ENCODE measurements at regions not wholly inside any gene's neighbourhood (a gene's known extent, or its start where the extent isn't known, plus 50 kb on each side); places are given as distances from the start of the nearest gene placed in this dataset.

DNA sequence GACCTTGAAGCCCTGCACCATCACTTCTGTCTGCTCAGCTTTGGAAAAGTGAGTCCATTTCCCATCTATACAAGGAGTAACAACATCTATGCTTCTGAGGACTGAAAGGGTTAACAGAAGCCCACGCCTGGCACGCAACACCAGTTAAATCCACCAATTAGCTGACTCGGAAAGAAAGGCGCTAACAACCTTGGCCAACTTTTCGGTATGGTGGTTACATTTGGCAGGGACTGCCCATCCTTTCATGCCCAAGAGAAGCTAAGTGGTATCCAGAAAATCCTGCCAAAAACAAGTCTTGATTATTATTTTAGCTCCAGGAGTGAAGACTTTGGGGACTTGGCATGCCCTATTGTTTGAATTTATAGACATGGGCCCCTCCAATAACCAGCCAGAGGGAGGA lies 202.3 kb upstream of the RPL38 start:
- Histone ChIP-seq H3K4me2 (ENCODE audit: low read length) (no peak overlapping the region), H3K9ac (ENCODE audit: low read length) (no peak overlapping the region), H3K4me3 (ENCODE audit: low read length) (no peak overlapping the region), H3K36me3 (ENCODE audit: insufficient read depth, low read length) (no peaks in the 10 kb centered on the region), H3K27me3 (ENCODE audit: insufficient read depth, low read depth, low read length) (no peaks in the 10 kb centered on the region), H3K27ac (ENCODE audit: low read length) (no peak overlapping the region), H2AFZ (ENCODE audit: low read depth, low read length) (no peak overlapping the region), H3K9me2 (ENCODE audit: insufficient read depth, low read length) (no peaks in the 10 kb centered on the region), H3K9me3 (ENCODE audit: low read length) (no peaks in the 10 kb centered on the region), H3F3A (ENCODE audit: insufficient read depth, low read length, poor library complexity, severe bottlenecking) (no peaks in the 10 kb centered on the region), H3K79me2 (replicated peaks; ENCODE audit: insufficient read depth, low read length) (no peaks in the 10 kb centered on the region), H4K20me1 (ENCODE audit: insufficient read depth) (no peaks in the 10 kb centered on the region)
- TF ChIP-seq SMC3 (conservative IDR thresholded peaks at IDR 0.05; ENCODE audit: poor library complexity) (no peak), POLR2AphosphoS5 (IDR thresholded peaks at IDR 0.05) (no peak), RAD21 (conservative IDR thresholded peaks at IDR 0.05) (no peak), EZH2 (IDR thresholded peaks at IDR 0.05; ENCODE audit: borderline replicate concordance, insufficient read depth, low read length, poor library complexity, severe bottlenecking) (no peak), EP300 (conservative IDR thresholded peaks at IDR 0.05; ENCODE audit: poor library complexity, severe bottlenecking) (no peak), MXI1 (conservative IDR thresholded peaks at IDR 0.05; ENCODE audit: poor library complexity, severe bottlenecking) (no peak), TAF1 (IDR thresholded peaks at IDR 0.05; ENCODE audit: low read depth) (no peak)
- TF ChIP-seq, protein P1, sequence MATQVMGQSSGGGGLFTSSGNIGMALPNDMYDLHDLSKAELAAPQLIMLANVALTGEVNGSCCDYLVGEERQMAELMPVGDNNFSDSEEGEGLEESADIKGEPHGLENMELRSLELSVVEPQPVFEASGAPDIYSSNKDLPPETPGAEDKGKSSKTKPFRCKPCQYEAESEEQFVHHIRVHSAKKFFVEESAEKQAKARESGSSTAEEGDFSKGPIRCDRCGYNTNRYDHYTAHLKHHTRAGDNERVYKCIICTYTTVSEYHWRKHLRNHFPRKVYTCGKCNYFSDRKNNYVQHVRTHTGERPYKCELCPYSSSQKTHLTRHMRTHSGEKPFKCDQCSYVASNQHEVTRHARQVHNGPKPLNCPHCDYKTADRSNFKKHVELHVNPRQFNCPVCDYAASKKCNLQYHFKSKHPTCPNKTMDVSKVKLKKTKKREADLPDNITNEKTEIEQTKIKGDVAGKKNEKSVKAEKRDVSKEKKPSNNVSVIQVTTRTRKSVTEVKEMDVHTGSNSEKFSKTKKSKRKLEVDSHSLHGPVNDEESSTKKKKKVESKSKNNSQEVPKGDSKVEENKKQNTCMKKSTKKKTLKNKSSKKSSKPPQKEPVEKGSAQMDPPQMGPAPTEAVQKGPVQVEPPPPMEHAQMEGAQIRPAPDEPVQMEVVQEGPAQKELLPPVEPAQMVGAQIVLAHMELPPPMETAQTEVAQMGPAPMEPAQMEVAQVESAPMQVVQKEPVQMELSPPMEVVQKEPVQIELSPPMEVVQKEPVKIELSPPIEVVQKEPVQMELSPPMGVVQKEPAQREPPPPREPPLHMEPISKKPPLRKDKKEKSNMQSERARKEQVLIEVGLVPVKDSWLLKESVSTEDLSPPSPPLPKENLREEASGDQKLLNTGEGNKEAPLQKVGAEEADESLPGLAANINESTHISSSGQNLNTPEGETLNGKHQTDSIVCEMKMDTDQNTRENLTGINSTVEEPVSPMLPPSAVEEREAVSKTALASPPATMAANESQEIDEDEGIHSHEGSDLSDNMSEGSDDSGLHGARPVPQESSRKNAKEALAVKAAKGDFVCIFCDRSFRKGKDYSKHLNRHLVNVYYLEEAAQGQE (IDR thresholded peaks at IDR 0.05; ENCODE audit: borderline replicate concordance), result no peak
- TF ChIP-seq, protein P2, sequence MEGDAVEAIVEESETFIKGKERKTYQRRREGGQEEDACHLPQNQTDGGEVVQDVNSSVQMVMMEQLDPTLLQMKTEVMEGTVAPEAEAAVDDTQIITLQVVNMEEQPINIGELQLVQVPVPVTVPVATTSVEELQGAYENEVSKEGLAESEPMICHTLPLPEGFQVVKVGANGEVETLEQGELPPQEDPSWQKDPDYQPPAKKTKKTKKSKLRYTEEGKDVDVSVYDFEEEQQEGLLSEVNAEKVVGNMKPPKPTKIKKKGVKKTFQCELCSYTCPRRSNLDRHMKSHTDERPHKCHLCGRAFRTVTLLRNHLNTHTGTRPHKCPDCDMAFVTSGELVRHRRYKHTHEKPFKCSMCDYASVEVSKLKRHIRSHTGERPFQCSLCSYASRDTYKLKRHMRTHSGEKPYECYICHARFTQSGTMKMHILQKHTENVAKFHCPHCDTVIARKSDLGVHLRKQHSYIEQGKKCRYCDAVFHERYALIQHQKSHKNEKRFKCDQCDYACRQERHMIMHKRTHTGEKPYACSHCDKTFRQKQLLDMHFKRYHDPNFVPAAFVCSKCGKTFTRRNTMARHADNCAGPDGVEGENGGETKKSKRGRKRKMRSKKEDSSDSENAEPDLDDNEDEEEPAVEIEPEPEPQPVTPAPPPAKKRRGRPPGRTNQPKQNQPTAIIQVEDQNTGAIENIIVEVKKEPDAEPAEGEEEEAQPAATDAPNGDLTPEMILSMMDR (IDR thresholded peaks at IDR 0.05; ENCODE audit: poor library complexity, severe bottlenecking), result no peak

DNA sequence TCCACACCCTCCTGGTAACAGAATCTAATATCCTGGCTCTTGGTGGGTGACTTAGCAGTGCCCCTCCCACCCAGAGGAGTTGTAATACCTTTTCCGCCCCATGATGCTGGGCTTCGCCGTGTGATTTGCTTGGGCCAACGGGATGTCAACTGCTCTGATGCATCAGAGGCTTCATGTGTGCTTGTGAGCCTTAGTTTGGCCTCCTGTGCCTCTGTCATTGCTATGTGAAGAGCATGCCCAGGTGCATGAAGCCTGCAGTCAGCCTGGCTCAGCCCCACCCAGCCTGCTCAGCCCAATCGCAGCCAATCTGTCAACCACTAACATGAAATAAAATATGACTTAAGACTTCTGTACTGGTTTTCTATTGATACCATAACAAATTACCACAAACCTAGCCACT lies 201.2 kb upstream of the RPL38 start:
- TF ChIP-seq RAD21 (conservative IDR thresholded peaks at IDR 0.05), result no peak
- TF ChIP-seq EP300 (conservative IDR thresholded peaks at IDR 0.05; ENCODE audit: poor library complexity, severe bottlenecking), result no peak
- TF ChIP-seq EZH2 (IDR thresholded peaks at IDR 0.05; ENCODE audit: borderline replicate concordance, insufficient read depth, low read length, poor library complexity, severe bottlenecking), result no peak
- TF ChIP-seq SMC3 (conservative IDR thresholded peaks at IDR 0.05; ENCODE audit: poor library complexity), result no peak
- no peak for TF ChIP-seq TAF1 (IDR thresholded peaks at IDR 0.05; ENCODE audit: low read depth)
- TF ChIP-seq POLR2AphosphoS5 (IDR thresholded peaks at IDR 0.05), result no peak
- TF ChIP-seq, protein P2 (IDR thresholded peaks at IDR 0.05; ENCODE audit: poor library complexity, severe bottlenecking), result no peak
- TF ChIP-seq, protein P1 (IDR thresholded peaks at IDR 0.05; ENCODE audit: borderline replicate concordance), result no peak
- no peak for TF ChIP-seq MXI1 (conservative IDR thresholded peaks at IDR 0.05; ENCODE audit: poor library complexity, severe bottlenecking)
- Histone ChIP-seq H3K79me2 (replicated peaks; ENCODE audit: insufficient read depth, low read length) (no peaks in the 10 kb centered on the region), H3K9ac (ENCODE audit: low read length) (no peak overlapping the region), H3K9me3 (ENCODE audit: low read length) (no peaks in the 10 kb centered on the region), H3K9me2 (ENCODE audit: insufficient read depth, low read length) (no peaks in the 10 kb centered on the region), H3K36me3 (ENCODE audit: insufficient read depth, low read length) (no peaks in the 10 kb centered on the region), H3K4me3 (ENCODE audit: low read length) (no peak overlapping the region), H2AFZ (ENCODE audit: low read depth, low read length) (no peak overlapping the region), H3K4me2 (ENCODE audit: low read length) (no peak overlapping the region), H3F3A (ENCODE audit: insufficient read depth, low read length, poor library complexity, severe bottlenecking) (no peaks in the 10 kb centered on the region), H4K20me1 (ENCODE audit: insufficient read depth) (no peaks in the 10 kb centered on the region), H3K27me3 (ENCODE audit: insufficient read depth, low read depth, low read length) (no peaks in the 10 kb centered on the region), H3K27ac (ENCODE audit: low read length) (no peak overlapping the region)

All from neural cell (in vitro differentiated cells).